GM18873 (cell line): ENCODE measurements at regions not wholly inside any gene's neighbourhood (a gene's known extent, or its start where the extent isn't known, plus 50 kb on each side); places are given as distances from the start of the nearest gene placed in this dataset.

Experiments used
- ATAC-seq: cut with Tn5 transposase; IDR thresholded peaks from one replicate; pipeline ENCODE4 v1.9.1; 2021; ENCODE audit warnings: mild to moderate bottlenecking, moderate library complexity, moderate number of reproducible peaks; ENCODE audit not compliant: unreplicated experiment, low FRiP score

DNA sequence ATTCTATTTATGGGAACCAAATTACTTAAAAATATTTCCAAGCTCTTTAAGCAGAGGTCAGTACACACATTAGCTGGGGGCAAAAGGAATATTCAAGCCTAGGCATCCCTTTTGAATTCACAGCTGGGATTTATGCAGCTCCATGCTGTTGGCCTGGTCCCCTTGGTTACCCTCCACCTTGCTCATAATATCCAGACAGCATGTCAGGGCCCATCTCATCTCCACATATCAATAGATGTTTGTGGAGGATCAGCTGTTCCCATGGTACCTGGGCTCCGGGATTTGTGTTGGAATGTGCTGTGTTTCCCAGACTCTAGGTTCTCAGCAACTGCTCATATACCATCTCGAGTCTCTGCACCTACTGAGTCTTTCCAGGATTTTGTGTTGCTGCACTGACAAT is 534.8 kb downstream of the BMP2 start:
- ATAC-seq: no peak

DNA sequence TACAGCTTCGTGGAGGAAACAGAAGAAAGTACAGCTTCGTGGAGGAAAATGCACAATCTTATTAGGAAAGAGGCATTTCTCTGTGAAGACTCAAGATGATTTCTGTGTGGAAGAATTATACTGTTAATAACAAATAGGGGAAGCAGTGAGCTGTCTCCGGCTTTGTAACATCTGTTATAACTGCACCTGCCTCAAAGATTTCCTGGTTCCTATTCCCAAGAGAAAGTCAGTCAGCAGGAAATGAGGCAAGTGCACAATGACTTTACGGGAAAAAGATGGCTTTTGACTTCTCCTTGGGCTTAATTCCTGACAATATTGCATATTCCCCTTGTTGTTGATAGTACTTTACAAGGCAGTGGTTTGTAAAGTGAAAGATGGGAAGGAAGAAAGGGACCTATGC is 538.5 kb downstream of the BMP2 start:
- no peak for ATAC-seq

DNA sequence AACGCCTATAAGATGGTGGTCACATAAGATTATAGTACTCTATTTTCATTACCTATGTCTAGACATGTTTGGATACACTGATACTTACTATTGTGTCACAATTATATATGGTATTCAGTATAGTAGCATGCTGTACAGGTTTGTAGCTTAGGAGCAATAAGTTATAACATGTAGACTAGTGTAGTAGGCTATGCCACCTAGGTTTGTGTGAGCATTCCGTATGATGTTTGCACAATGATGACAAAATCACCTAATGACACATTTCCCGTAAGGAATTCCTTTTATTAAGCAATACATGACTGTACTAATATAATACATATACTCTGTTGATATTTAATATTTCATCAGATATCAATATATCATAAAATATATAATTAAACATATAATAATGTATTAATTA is 540.7 kb downstream of the BMP2 start:
- no peak for ATAC-seq

DNA sequence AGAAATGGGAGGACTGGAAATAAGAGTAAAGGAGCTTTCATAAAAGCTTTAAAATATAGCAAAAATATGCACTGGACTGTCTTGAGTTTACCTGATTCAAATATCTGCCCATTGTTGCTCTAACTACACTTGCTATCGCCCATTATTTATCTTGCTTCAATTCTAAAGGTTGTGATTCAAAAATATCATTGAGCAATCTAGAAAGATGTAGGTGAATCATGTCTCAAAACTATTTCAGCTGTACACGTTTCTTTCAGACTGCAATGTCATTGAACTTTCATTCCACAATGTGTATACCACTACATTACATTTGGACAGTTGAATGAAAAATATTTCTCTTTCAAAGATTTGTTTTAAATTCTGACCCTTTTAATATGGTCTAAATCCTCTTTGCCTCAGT is 545.6 kb downstream of the BMP2 start:
- ATAC-seq: no peak

DNA sequence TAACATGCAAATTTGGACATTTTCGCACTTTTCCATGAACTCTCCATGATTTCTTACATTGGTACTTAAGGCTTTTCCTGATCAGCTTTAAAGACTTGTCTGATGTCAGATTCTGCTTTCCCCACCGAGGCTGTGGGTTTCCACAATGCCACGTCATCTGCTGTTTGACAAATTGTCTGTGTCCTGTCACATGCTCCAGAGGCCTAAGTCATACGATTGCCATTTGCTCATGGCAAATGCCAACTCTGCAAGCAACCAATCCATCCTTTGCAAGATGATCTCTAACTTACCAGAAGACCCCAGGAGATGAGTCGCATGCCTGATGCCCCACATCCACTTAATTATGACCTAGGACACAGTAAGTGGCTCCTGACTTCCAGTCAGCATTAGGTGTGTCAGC is 556.5 kb downstream of the BMP2 start:
- no peak for ATAC-seq

DNA sequence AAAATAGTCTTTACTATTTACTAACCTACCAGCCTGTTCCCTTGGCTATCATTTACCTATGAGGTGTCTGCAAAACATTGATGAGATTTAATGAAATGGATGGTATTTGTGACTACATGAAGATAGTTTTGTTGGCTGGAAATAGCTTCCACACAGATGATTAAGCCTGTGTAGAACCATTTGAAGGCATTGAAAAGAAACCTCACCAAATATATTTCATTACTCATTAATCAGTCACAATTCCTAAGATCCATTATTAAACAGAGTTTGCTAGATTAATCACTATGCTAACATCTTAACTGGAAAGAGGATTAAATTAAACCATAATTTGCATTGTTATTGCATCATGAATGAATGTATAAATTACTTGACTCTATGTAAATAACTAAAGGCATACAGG is 560.3 kb downstream of the BMP2 start:
- no peak for ATAC-seq

DNA sequence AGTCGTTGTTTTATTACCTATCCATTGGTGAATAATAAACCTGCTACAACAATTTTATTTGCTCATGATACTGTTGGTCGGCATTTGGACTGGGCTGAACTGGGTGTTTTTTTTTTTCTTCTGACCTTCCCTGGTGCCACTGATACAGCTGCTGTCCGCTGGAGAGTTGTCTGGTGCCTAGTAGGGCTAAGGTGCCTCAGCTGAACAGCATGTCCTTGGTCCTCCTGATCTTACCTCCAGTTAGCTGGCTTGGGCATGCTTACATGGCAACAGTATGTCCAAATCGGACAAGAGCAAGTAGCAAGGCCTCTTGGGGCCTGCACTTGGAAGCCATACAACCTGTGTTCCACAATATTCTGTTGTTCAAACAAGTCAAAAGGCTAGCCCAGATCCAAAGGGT is 563.4 kb downstream of the BMP2 start:
- ATAC-seq: no peak

DNA sequence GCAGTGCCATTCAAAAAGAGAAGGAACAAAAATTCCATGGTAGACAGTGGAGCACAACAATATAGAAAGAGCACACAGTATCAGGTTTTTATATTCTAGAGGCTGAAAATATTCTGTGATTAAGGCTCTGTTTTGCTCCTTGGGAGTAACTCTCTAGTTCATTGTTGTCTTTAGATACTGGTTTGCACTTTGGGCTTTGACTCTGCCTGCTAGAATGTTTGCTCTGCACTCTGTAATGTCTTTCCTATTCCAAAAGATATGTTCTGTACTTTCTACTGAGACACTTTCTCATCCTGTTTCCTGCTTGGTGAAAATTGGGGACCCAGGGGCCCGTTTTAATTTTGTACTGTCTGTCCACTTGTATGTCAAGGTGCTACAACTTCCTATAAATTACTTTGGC is 564.7 kb downstream of the BMP2 start:
- no peak for ATAC-seq

DNA sequence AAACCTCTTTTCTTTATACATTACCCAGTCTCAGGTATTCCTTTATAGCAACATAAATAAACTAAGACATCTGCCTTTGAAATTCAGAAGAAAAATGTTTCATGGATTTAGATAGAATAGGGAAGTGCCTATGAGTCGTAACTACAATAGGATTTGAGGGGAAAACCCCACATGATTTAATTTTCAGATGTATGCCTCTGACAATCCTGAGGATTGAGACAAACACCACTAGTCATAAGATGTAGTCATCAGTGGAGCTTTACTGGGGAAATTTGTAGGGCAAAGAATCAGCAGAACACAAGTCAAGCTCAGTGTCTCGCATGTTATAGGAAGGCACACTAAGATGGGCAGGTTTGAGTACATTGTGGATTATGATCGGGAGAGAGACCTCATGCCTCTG is 566.4 kb downstream of the BMP2 start:
- ATAC-seq: no peak

DNA sequence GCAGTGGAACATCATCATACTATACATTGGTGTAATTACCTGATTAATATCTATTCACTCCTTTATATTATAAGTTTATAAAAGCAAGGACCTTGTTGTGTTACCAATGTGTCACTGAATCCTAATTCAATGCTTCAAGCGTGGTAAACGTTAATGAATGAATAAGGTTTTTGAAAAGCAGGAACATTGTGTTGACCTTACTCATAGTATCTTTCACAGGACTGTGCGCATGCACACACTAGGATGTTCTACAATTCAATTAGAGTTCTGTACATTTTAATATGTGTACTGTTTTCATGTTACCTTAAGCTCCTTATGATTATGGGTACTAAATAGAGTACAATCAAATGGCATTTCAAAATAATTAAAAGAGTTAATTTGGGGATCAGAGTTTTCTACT is 578.5 kb downstream of the BMP2 start:
- ATAC-seq: no peak

DNA sequence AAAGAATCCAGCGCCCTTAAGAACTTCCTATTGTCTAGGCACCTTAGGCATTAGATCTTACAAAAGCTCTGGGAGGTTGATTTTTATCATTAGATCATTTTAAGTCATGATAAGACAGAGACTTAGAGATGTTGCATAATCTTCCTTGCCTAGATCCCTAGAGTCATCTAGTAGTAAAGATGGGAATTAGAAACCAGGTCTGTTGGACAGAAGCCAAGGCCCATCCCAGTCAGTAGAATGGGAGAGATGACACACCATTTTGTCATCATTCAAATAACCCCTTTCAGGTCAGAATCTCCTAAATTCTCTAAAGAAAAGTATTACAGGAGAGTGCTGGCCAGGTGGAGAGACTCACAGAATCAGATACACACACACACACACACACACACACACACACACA is 579.1 kb downstream of the BMP2 start:
- no peak for ATAC-seq

DNA sequence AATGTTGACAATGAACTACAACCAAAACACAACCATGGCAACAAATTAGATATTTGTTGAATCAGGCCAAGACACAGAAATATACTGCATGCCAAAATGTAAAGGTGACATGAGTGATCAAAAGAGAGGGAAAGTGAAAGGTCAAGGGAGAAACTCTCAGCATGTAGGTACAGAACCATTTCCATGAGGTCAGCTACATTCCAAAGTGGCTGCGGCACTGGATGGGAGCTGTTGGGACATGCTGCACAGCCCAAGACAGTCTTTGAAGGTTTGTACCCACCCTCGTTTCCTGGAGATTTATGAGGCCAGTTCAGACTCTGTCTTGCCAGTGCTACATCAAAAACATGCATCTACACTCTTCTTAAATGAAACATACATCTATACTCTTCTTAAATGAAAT is 579.9 kb downstream of the BMP2 start:
- ATAC-seq: no peak

DNA sequence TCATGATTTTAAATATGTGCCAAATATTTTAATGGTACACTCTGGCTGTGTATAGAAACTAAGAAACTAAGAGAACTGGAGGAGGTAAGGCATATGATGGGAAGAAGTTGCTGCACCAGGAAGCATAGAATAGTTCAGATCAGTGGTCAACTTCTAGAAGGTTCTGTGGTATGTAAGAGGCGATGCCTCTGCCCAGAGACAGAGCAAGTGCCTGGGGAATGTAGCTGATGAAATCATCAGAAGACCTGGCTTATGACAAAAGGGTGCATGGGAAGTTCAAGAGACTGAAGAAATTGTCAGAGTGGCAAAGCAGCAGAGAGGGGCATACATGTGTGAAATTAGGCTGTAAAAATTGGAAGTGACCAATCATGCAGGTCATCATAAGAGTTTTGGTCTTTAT is 580.8 kb downstream of the BMP2 start:
- ATAC-seq: no peak

DNA sequence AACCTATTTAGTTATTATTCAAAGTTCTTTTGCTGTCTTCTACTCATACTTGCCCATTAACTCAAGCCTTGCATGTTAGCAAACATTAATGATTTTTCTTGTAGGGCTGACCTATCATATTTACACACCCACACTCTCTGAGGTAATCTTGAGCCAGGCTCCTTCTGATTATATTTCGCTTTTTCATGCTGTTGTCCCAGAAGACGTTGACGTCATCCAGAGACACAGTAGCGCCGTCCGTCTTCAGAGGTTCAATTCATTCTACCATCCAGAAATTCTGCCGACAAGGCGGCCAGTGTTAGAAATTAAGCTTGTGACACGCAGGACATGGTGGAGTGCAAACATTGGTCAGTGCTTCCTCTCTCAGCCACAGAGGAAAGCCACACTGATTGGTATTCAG is 584.7 kb downstream of the BMP2 start:
- ATAC-seq: no peak

DNA sequence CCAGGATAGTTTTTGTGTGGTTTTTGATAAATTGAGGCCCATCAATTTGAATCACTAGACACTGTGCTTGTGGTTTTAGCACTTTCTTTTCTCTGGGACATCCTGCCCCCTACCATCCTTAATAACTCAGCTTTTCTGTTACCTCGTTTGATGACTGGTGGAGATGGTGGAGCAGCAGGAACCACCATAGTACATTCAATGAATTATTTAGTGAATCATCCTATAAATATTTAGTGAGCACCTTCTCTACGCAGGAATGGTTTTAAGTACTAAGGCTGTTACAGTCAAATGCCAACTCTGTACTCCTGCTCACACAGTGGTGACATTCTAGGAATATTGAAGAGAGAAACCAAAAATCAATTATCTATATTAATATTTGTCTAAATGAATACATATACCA is 585.2 kb downstream of the HAO1 start:
- no peak for ATAC-seq

DNA sequence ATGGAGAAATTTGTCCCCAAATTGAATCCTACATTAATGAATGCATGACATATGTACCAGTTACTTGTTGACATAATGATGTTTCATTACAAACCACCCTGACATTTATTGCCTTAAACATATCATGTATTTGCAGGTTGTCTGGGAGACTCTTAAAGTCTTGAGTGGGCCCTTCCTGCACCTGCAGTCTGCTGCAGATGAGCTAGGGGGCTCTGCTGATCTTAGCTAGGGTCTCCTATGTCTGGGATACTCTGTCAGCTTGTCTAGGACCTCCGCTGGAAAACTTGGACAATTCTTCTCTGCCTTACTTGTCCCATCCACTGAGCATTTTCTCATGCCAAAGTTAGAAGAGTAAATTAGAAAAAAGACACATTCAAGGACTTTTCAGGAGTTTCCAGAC is 581.6 kb downstream of the HAO1 start:
- ATAC-seq: no peak

DNA sequence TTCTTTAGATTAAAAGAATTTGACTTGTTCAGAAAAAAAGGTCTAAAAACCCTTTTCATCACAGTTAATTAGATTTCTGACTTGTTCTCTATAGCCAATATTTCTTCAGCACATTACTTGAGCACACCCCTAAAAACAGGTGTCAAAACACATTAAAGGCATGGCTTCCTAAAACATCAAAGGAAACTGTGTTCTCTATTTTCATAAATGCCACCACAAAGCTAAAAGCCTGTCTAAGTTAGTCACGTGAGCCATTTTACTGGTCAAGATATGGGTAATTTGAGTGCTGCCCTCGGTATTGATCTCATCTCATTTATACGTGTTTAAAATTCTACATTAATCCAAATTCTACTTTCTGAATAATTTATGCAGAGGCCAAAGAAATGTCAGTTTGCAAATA is 580.5 kb downstream of the HAO1 start:
- ATAC-seq: no peak

DNA sequence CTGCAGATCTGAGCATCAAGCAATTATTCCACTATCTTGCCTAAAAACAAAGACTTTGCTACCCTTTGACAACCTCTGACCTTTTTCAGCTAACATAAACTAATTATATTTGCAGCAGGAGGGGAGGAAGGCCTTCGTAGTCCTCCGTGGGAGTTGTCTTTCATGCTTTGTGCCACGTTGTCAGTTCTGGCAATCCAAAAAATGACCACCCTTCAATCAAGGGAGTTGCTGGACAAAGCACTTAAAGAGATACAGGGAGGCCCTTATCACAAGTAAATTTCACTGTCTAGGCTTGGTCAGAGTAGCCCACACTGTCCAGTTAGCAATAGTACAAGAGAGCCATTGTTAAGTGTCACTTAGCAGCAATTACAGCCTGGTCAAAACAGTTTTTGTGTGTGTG is 578.9 kb downstream of the HAO1 start:
- no peak for ATAC-seq

DNA sequence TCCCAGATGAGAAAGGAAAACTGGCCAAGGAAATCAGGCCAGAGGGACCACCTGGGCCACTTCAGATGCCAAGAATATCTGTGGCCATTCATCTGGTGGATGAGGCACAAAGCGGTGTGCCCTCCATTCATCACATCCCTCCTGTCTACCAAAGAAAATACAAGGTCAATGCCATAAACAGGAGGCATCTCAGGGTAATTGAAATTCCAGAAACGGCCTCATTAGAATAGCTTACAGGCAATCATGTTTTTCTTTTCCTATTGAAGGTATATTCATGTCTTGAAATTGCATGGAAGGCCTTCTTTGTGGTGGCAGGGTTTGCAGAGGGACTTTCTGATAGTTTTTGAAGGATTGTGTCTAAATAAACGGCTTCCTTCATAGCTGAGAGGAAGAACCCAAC is 578.3 kb downstream of the HAO1 start:
- ATAC-seq: no peak

DNA sequence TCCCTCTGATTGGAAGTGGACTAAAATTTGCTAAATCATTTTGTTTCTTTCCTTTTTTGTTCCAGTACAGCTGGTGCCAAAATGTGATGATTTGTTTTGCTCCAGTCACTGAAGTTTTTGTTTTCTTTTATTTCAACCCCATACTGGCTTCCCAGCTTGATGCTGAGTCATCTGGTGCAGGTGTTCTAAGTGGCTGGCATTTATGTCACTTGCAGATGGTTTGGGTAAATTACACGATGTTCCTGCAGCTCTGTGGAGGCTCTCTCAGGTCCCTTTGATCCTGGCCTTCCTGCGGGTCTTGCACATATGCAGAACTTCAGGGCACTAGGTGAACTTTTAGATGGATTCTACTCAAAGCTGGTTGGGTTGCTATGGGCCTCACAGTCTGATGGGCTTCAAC is 577.7 kb downstream of the HAO1 start:
- ATAC-seq: no peak

DNA sequence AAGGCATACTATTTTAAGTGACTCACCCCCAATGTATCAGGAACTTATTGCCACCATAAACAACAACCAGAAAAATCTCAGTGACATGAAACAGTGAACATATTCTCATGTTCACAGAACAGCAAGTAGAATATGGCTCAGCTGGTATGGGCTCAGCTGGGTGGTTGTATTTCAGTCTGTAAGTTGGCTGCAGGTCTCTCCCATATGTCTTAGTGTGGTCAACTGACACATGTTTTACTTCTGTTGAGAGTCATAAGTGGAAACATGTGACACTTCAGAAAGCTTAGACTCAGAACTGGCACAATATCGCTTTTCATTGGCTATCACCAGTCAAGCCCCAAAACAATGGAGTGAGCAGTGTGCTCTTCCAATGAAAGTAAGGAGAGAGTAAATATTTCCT is 574.1 kb downstream of the HAO1 start:
- ATAC-seq: no peak

DNA sequence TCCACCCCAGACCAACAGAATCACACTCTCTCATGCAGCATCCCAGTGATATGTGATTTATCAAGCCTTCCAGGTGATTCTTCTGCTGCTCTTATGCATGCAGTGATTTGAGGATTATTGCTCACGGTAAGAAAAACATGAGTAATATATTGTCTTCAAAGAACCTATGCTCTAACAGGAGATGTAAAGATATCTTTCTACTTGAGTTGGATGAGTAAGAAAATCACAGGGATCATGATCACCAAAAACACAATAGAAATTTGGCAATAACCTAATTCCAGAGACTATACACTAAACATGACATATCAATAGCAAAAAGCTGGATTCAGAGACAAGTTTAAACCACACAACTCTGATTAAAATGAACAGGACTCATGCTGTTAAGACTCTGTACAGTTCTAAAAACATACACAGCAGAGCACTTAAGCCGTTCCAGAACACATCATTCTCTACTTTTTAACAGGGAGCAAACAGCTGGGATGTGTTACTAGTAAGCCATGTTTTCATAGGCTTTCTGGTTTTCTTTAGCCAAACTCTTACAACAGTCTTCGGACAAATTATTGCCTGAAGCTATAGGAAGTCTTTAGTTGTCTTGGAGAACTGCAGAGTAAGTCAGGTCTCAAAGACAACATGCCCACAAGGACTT is 568.6 kb downstream of the HAO1 start:
- no peak for ATAC-seq

DNA sequence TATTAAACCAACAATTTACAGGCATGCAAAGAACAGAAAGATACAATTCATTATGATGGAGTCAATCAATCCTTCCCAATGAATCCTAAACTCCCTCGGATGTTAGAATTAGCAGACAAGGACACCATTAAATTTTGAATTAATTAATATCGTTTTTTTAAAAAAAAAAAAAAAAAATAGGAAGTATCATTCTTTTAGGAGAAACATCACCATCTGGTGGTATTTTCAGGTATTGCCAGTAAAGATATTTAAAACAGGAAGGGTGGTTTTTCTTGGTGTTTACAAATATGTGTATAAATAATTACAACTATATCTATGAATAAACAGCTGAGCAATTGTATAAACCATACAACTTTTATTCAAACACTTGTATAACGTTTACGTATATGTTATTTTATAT is 564.4 kb downstream of the HAO1 start:
- ATAC-seq: no peak
